ENCODE measurements at regions not wholly inside any gene's neighbourhood (a gene's known extent, or its start where the extent isn't known, plus 50 kb on each side); places are given as distances from the start of the nearest gene placed in this dataset.
"Not testable (repeated sequence)": the region's sequence is repeated elsewhere in the genome, so short reads cannot be mapped to it uniquely, and the experiment has no call there.

GRCh38 chr2:118430510-118431164 lies 342.4 kb downstream of the INSIG2 start:
- DNase-seq (ENCODE audit: low read depth in 2 of 3, low spot score in 2 of 3) = no peak

GRCh38 chr2:118425191-118425590 lies 336.9 kb downstream of the INSIG2 start:
- DNase-seq (ENCODE audit: low read depth in 2 of 3, low spot score in 2 of 3) = no peak

- no peak for DNase-seq (ENCODE audit: low read depth in 2 of 3, low spot score in 2 of 3)
Observed at GRCh38 chr2:118423776-118424175, 335.5 kb downstream of the INSIG2 start.

GRCh38 chr2:118421648-118422047 lies 333.4 kb downstream of the INSIG2 start:
- DNase-seq (ENCODE audit: low read depth in 2 of 3, low spot score in 2 of 3) = no peak

GRCh38 chr2:118417406-118418120 lies 329.3 kb downstream of the INSIG2 start:
- no peak for DNase-seq (ENCODE audit: low read depth in 2 of 3, low spot score in 2 of 3)

GRCh38 chr2:118415186-118415585 lies 326.9 kb downstream of the INSIG2 start:
- not testable (repeated sequence) for DNase-seq (ENCODE audit: low read depth in 2 of 3, low spot score in 2 of 3)

- DNase-seq (ENCODE audit: low read depth in 2 of 3, low spot score in 2 of 3) = no peak
Observed at GRCh38 chr2:118403658-118404451, 315.6 kb downstream of the INSIG2 start.

GRCh38 chr2:118388771-118389170 lies 300.5 kb downstream of the INSIG2 start:
- no peak for DNase-seq (ENCODE audit: low read depth in 2 of 3, low spot score in 2 of 3)

- DNase-seq (ENCODE audit: low read depth in 2 of 3, low spot score in 2 of 3) = no peak
Observed at GRCh38 chr2:118387509-118387908, 299.2 kb downstream of the INSIG2 start.

GRCh38 chr2:118386641-118387302 lies 298.5 kb downstream of the INSIG2 start:
- DNase-seq (ENCODE audit: low read depth in 2 of 3, low spot score in 2 of 3) = no peak

GRCh38 chr2:118380915-118381653 lies 292.8 kb downstream of the INSIG2 start:
- DNase-seq (ENCODE audit: low read depth in 2 of 3, low spot score in 2 of 3) = no peak

- no peak for DNase-seq (ENCODE audit: low read depth in 2 of 3, low spot score in 2 of 3)
Observed at GRCh38 chr2:118375907-118376485, 287.7 kb downstream of the INSIG2 start.

GRCh38 chr2:118374974-118375755 lies 286.9 kb downstream of the INSIG2 start:
- no peak for DNase-seq (ENCODE audit: low read depth in 2 of 3, low spot score in 2 of 3)

- DNase-seq (ENCODE audit: low read depth in 2 of 3, low spot score in 2 of 3) = no peak
Observed at GRCh38 chr2:118372886-118373830, 284.9 kb downstream of the INSIG2 start.

GRCh38 chr2:118371515-118371914 lies 283.2 kb downstream of the INSIG2 start:
- no peak for DNase-seq (ENCODE audit: low read depth in 2 of 3, low spot score in 2 of 3)

GRCh38 chr2:118369521-118369920 lies 281.2 kb downstream of the INSIG2 start:
- DNase-seq (ENCODE audit: low read depth in 2 of 3, low spot score in 2 of 3) = not testable (repeated sequence)

GRCh38 chr2:118363604-118364003 lies 275.3 kb downstream of the INSIG2 start:
- DNase-seq (ENCODE audit: low read depth in 2 of 3, low spot score in 2 of 3) = no peak

- DNase-seq (ENCODE audit: low read depth in 2 of 3, low spot score in 2 of 3) = no peak
Observed at GRCh38 chr2:118356051-118356450, 267.8 kb downstream of the INSIG2 start.

All from activated CD8-positive, alpha-beta memory T cell treated with anti-CD3 and anti-CD28 coated beads for 48 hours (primary cell).